Lower lobe of right lung (tissue), 2 donors: ENCODE measurements at regions not wholly inside any gene's neighbourhood (a gene's known extent, or its start where the extent isn't known, plus 50 kb on each side); places are given as distances from the start of the nearest gene placed in this dataset.

ENCODE experiments used
- ATAC-seq, 2 donors: fragments of 200-7000 bp; cut with Tn5 transposase; one replicate each; pipeline ENCODE4 v1.9.1; 2020 to 2022; ENCODE audit warnings: mild to moderate bottlenecking in 2 of 2, moderate library complexity in 2 of 2
- DNase-seq: peaks from one replicate; pipeline ENCODE4 v3.0.0-alpha.2; 2020
- H3K27ac ChIP-seq: fragments of 200-600 bp; one replicate; pipeline ENCODE4 v1.8.0; 2022
- H3K27me3 ChIP-seq: fragments of 200-600 bp; one replicate; pipeline ENCODE4 v1.8.0; 2022; ENCODE audit warnings: low read depth
- H3K36me3 ChIP-seq: fragments of 200-600 bp; one replicate; pipeline ENCODE4 v1.8.0; 2022; ENCODE audit warnings: mild to moderate bottlenecking
- H3K4me1 ChIP-seq: fragments of 200-600 bp; one replicate; pipeline ENCODE4 v1.8.0; 2022
- H3K4me3 ChIP-seq: fragments of 200-600 bp; one replicate; pipeline ENCODE4 v1.8.0; 2022; ENCODE audit warnings: mild to moderate bottlenecking
- H3K9me3 ChIP-seq: fragments of 200-600 bp; one replicate; pipeline ENCODE4 v1.8.0; 2022
- CTCF ChIP-seq: fragments of 200-600 bp; IDR thresholded peaks from one replicate; pipeline ENCODE4 v1.8.0; 2022; ENCODE audit warnings: antibody characterized with exemption, mild to moderate bottlenecking
- intact Hi-C: fragments of 100-400 bp; cut with DNase I; formaldehyde crosslinking; loops from one replicate; pipeline ENCODE4 v1.11.0; 2022
- donor health status: DM: no; HTN: yes; CAD: no; lungs with severe emphysema.

- Histone ChIP-seq H3K4me1 (no peaks in the 10 kb centered on the region), H3K27me3 (no peaks in the 10 kb centered on the region), H3K27ac (no peak overlapping the region), H3K36me3 (no peaks in the 10 kb centered on the region), H3K4me3 (no peak overlapping the region), H3K9me3 (no peaks in the 10 kb centered on the region)
- no peak for TF ChIP-seq CTCF
- no peak for ATAC-seq
- DNase-seq = no peak
- intact Hi-C loops = no loop called here
Measured at GRCh38 chr6:126787635-126788034, 330.8 kb upstream of the RSPO3 start.

DNA sequence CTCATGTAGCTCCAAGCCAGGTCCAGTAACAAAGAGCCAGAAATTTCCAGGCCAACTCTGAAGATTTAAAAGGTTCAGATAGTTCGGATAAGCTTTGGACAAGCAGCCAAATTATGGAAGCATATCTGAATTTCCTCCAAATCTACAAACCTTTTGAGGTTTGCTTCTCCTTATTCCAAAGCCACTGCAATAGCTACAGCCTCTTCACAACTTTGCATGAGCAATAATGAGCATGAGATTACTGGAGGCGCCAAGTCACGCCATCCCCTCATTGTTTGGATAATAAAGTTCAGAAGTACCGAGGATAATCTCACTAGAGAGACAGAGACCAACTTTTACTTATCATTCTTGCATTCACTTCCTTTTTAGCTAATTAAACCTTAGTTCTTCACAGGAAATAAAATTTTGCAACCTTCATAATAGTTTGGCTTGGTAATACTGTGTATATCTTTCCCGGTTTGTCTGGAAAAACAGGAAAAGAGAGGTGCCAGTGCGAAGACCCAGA, 329.6 kb upstream of the RSPO3 start:
- TF ChIP-seq CTCF = no peak
- Histone ChIP-seq H3K27me3 (no peaks in the 10 kb centered on the region), H3K4me3 (no peak overlapping the region), H3K4me1 (no peaks in the 10 kb centered on the region), H3K27ac (no peak overlapping the region), H3K9me3 (no peaks in the 10 kb centered on the region), H3K36me3 (no peaks in the 10 kb centered on the region)
- DNase-seq (no peak), ATAC-seq (no peak)
- intact Hi-C loops = no loop called here

DNA sequence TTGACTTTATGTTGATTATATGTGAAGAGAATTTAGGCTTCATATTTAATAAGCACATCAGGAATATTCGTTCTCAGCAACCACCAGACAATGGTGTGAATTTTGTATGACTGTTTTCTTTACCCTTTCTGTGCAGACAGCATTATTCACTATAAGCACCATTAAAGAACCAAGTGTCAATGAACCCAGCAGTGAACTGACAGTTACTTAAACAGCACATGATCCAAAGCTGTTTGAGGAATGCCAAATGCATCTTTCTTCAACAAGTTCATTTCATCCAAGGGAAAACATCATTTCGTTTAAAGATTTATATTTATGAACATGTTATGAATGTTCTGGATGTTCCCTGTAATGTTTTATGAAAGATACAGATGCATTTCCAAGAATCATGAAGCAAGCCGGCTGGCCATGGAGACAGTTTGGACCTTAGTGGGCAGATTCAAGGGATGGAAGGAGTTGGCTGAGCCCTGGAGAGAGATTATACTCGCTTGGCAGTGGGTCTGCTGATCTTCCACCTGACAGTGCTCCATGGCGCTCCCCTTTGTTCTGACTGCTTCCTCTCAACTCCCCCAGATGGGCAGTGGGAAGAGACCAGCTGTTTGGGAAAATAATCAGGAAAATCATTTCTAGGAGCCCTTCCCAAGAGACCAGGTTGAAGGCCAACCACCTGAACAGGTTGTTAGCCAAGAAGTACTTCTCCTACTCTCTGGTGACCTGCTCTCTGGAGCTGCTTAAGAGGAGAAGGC, 326.0 kb upstream of the RSPO3 start:
- Histone ChIP-seq H3K27me3 (no peaks in the 10 kb centered on the region), H3K4me1 (no peaks in the 10 kb centered on the region), H3K27ac (no peak overlapping the region), H3K9me3 (no peaks in the 10 kb centered on the region), H3K4me3 (no peak overlapping the region), H3K36me3 (no peaks in the 10 kb centered on the region)
- ATAC-seq (no peak), DNase-seq (no peak)
- no peak for TF ChIP-seq CTCF
- intact Hi-C loops = no loop called here

DNA sequence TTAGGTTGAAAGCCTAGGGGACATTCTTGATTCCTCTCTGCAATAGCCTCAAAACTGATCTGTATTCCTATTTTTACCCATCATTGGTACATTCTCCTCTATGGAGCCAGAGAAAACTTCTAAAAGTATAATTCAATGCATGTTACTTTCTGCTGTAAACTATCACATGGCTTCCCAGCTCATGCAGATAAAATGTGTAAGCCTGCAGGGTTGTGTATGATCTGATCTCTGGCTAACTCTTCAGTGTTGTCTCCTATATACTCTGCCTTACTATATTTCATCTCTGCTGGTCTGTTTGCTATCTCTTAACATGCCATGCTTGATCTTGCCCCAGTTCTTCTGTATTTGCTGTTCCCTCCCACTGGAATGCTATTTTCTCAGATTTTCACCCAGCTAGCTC, 323.3 kb upstream of the RSPO3 start:
- Histone ChIP-seq H3K27me3 (no peaks in the 10 kb centered on the region), H3K4me1 (no peaks in the 10 kb centered on the region), H3K36me3 (no peaks in the 10 kb centered on the region), H3K27ac (no peak overlapping the region), H3K9me3 (no peaks in the 10 kb centered on the region), H3K4me3 (no peak overlapping the region)
- no peak for ATAC-seq
- no peak for TF ChIP-seq CTCF
- DNase-seq = no peak
- intact Hi-C loops = no loop called here

GRCh38 chr6:126797981-126798380, 320.5 kb upstream of the RSPO3 start:
- Histone ChIP-seq H3K4me3 (no peak overlapping the region), H3K27me3 (no peaks in the 10 kb centered on the region), H3K4me1 (no peaks in the 10 kb centered on the region), H3K36me3 (no peaks in the 10 kb centered on the region), H3K27ac (no peak overlapping the region), H3K9me3 (no peaks in the 10 kb centered on the region)
- no peak for ATAC-seq
- intact Hi-C loops = no loop called here
- no peak for DNase-seq
- no peak for TF ChIP-seq CTCF
